ENCODE measurements at regions not wholly inside any gene's neighbourhood (a gene's known extent, or its start where the extent isn't known, plus 50 kb on each side); places are given as distances from the start of the nearest gene placed in this dataset.

- H3K9me3 ChIP-seq (ENCODE audit: control insufficient read depth, insufficient read depth, low read length): no peaks in the 10 kb centered on the region
- no peaks in the 10 kb centered on the region for H3K27me3 ChIP-seq (ENCODE audit: control insufficient read depth, insufficient read depth, low read length)
- no peaks in the 10 kb centered on the region for H3K4me1 ChIP-seq (ENCODE audit: control insufficient read depth, insufficient read depth, low read length)
- H3K27ac ChIP-seq (ENCODE audit: low read depth, low read length): no peak overlapping the region
- DNase-seq (ENCODE audit: low read depth in 4 of 6, low spot score in 6 of 6): no peak
- H3K4me3 ChIP-seq (ENCODE audit: low read depth, low read length): no peak overlapping the region
- 80% methylated on average over 5 of the region's 7 CpGs for whole genome bisulfite sequencing (ENCODE audit: insufficient coverage)
- no peaks in the 10 kb centered on the region for H3K36me3 ChIP-seq (ENCODE audit: control insufficient read depth, insufficient read depth, low read length)
Measured at GRCh38 chr5:7991125-7991821, 122.3 kb downstream of the MTRR start.

GRCh38 chr5:7995688-7996294, 126.8 kb downstream of the MTRR start:
- no peak overlapping the region for H3K27ac ChIP-seq (ENCODE audit: low read depth, low read length)
- no peak overlapping the region for H3K4me3 ChIP-seq (ENCODE audit: low read depth, low read length)
- no peaks in the 10 kb centered on the region for H3K27me3 ChIP-seq (ENCODE audit: control insufficient read depth, insufficient read depth, low read length)
- DNase-seq (ENCODE audit: low read depth in 4 of 6, low spot score in 6 of 6): no peak
- no peaks in the 10 kb centered on the region for H3K36me3 ChIP-seq (ENCODE audit: control insufficient read depth, insufficient read depth, low read length)
- H3K9me3 ChIP-seq (ENCODE audit: control insufficient read depth, insufficient read depth, low read length): no peaks in the 10 kb centered on the region
- WGBS (ENCODE audit: insufficient coverage): 84% methylated on average over 4 of the region's 9 CpGs
- H3K4me1 ChIP-seq (ENCODE audit: control insufficient read depth, insufficient read depth, low read length): no peaks in the 10 kb centered on the region

GRCh38 chr5:8005416-8005815, 136.5 kb downstream of the MTRR start:
- H3K4me1 ChIP-seq (ENCODE audit: control insufficient read depth, insufficient read depth, low read length): no peaks in the 10 kb centered on the region
- WGBS (ENCODE audit: insufficient coverage): 97% methylated on average over 2 of the region's 4 CpGs
- no peak overlapping the region for H3K27ac ChIP-seq (ENCODE audit: low read depth, low read length)
- no peak for DNase-seq (ENCODE audit: low read depth in 4 of 6, low spot score in 6 of 6)
- no peaks in the 10 kb centered on the region for H3K27me3 ChIP-seq (ENCODE audit: control insufficient read depth, insufficient read depth, low read length)
- H3K9me3 ChIP-seq (ENCODE audit: control insufficient read depth, insufficient read depth, low read length): no peaks in the 10 kb centered on the region
- H3K4me3 ChIP-seq (ENCODE audit: low read depth, low read length): no peak overlapping the region
- no peaks in the 10 kb centered on the region for H3K36me3 ChIP-seq (ENCODE audit: control insufficient read depth, insufficient read depth, low read length)

DNA sequence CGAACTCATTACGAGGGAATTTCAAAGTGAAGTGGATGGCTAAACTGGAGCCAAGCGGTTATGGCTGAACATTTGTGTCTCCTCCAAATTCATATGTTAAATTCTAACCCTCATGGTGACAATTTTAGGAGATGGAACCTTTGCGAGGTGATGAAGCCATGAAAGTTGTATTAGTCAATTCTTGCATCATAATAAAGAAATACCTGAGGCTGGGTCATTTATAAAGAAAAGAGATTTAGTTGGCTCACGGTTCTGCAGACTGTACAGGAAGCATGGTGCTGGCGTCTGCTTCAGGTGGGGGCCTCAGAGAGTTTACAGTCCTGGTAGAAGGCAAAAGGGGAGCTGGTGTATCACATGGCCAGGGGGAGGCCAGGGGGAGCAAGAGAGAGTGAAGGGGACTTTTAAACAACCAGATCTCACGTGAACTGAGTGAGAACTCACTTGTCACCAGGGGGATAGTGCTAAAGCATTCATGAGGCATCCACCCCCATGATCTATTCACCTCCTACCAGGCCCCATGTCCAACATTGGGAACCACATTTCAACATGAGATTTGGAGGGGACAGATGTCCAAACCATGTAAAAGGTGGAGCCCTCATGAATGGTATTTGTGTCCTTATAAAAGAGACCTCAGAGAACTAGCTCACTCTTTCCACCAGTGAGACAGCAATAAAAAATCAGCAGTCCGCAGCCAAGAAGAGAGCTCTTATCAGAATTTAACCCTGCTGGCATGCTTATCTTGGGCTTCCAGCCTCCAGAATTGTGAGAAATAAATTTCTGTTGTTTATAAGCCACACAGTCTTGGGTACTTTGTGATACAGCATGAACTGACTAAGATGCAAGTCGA, 143.4 kb downstream of the MTRR start:
- Histone ChIP-seq H3K27ac (ENCODE audit: low read depth, low read length) (no peak overlapping the region), H3K36me3 (ENCODE audit: control insufficient read depth, insufficient read depth, low read length) (no peaks in the 10 kb centered on the region), H3K9me3 (ENCODE audit: control insufficient read depth, insufficient read depth, low read length) (no peaks in the 10 kb centered on the region), H3K27me3 (ENCODE audit: control insufficient read depth, insufficient read depth, low read length) (no peaks in the 10 kb centered on the region), H3K4me1 (ENCODE audit: control insufficient read depth, insufficient read depth, low read length) (no peaks in the 10 kb centered on the region), H3K4me3 (ENCODE audit: low read depth, low read length) (no peak overlapping the region)
- WGBS (ENCODE audit: insufficient coverage): 90% methylated on average over 2 of the region's 9 CpGs
- DNase-seq (ENCODE audit: low read depth in 4 of 6, low spot score in 6 of 6): no peak

DNA sequence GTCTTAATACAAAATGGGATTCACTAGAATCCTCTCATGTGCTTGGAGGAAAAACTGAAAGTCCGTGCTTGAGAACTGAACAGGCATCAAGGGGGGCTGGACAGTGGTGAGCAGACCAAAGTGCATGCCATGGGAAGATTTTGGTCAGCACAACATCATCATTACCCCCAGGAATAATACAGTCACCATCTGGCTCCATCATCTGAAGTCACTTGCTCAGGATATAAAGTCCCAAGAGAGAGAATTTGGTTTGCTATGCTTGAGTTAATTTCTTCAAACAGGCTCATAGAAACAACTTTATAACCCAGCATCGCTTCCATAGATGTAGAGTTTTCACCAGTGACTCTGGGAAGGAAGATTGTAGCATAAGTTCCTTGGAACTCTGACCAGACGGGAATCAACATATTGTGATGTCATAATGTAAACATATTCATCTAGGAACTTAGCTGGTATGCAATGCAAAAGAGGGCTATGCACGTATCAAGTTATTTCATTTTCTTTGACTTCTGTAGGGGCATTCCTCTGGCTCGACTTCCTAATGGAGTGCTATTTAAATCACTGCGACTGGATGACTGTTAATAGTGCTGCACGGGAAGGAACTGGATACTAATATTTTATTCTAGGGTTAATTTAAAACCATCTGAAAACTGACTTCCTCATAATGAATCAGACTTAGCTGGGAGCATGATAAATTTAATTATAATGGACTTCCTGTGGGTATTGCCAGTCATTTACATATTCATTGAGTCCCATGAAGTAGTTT, 145.2 kb downstream of the MTRR start:
- peak in 1 of 6 donors; percentile 50 for DNase-seq (ENCODE audit: low read depth in 4 of 6, low spot score in 6 of 6)

GRCh38 chr5:8019719-8020218, 150.8 kb downstream of the MTRR start:
- DNase-seq (ENCODE audit: low read depth in 4 of 6, low spot score in 6 of 6): no peak
- Histone ChIP-seq H3K9me3 (ENCODE audit: control insufficient read depth, insufficient read depth, low read length) (no peaks in the 10 kb centered on the region), H3K27ac (ENCODE audit: low read depth, low read length) (no peak overlapping the region), H3K4me1 (ENCODE audit: control insufficient read depth, insufficient read depth, low read length) (no peaks in the 10 kb centered on the region), H3K36me3 (ENCODE audit: control insufficient read depth, insufficient read depth, low read length) (no peaks in the 10 kb centered on the region), H3K4me3 (ENCODE audit: low read depth, low read length) (no peak overlapping the region), H3K27me3 (ENCODE audit: control insufficient read depth, insufficient read depth, low read length) (no peaks in the 10 kb centered on the region)
- WGBS (ENCODE audit: insufficient coverage): no CpG with 5 or more reads among the region's 5 CpGs

More for the DNA sequence above, 145.2 kb downstream of the MTRR start:
- Histone ChIP-seq H3K36me3 (ENCODE audit: control insufficient read depth, insufficient read depth, low read length) (no peaks in the 10 kb centered on the region), H3K27ac (ENCODE audit: low read depth, low read length) (no peak overlapping the region), H3K4me1 (ENCODE audit: control insufficient read depth, insufficient read depth, low read length) (no peaks in the 10 kb centered on the region), H3K27me3 (ENCODE audit: control insufficient read depth, insufficient read depth, low read length) (no peaks in the 10 kb centered on the region), H3K4me3 (ENCODE audit: low read depth, low read length) (no peak overlapping the region), H3K9me3 (ENCODE audit: control insufficient read depth, insufficient read depth, low read length) (no peaks in the 10 kb centered on the region)
- 60% methylated on average over 2 of the region's 7 CpGs for WGBS (ENCODE audit: insufficient coverage)

GRCh38 chr5:8020861-8021514, 152.0 kb downstream of the MTRR start:
- no peak for DNase-seq (ENCODE audit: low read depth in 4 of 6, low spot score in 6 of 6)

GRCh38 chr5:8028243-8028642, 159.3 kb downstream of the MTRR start:
- no peaks in the 10 kb centered on the region for H3K27me3 ChIP-seq (ENCODE audit: control insufficient read depth, insufficient read depth, low read length)
- no CpG with 5 or more reads among the region's 2 CpGs for WGBS (ENCODE audit: insufficient coverage)
- H3K9me3 ChIP-seq (ENCODE audit: control insufficient read depth, insufficient read depth, low read length): no peaks in the 10 kb centered on the region

More at GRCh38 chr5:8020861-8021514, 152.0 kb downstream of the MTRR start:
- no peak overlapping the region for H3K4me3 ChIP-seq (ENCODE audit: low read depth, low read length)
- H3K9me3 ChIP-seq (ENCODE audit: control insufficient read depth, insufficient read depth, low read length): no peaks in the 10 kb centered on the region
- H3K27ac ChIP-seq (ENCODE audit: low read depth, low read length): no peak overlapping the region
- no peaks in the 10 kb centered on the region for H3K36me3 ChIP-seq (ENCODE audit: control insufficient read depth, insufficient read depth, low read length)
- H3K27me3 ChIP-seq (ENCODE audit: control insufficient read depth, insufficient read depth, low read length): no peaks in the 10 kb centered on the region
- no peaks in the 10 kb centered on the region for H3K4me1 ChIP-seq (ENCODE audit: control insufficient read depth, insufficient read depth, low read length)
- WGBS (ENCODE audit: insufficient coverage): 10% methylated on average over 2 of the region's 5 CpGs

DNA sequence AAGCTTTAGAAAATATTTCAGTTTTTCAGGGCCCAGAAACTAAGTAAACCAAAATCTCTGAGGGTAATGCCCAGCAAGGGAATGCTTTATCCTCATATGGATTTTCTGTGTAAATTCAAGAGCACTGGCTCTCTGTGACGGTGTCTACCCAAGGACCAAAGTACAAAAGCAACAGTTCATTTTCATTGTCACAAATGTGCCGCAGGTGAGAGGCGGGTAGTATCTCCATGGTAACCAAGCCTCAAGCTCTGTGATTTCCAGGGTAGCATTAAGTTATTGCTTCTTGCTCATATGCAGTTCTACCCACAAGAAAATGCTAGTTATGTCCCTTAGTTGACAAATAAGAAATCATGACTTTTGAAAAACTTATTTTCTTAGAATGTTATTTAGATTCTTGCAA, 164.3 kb downstream of the MTRR start:
- Histone ChIP-seq H3K9me3 (ENCODE audit: control insufficient read depth, insufficient read depth, low read length) (no peaks in the 10 kb centered on the region), H3K27ac (ENCODE audit: low read depth, low read length) (no peak overlapping the region), H3K4me1 (ENCODE audit: control insufficient read depth, insufficient read depth, low read length) (no peaks in the 10 kb centered on the region), H3K27me3 (ENCODE audit: control insufficient read depth, insufficient read depth, low read length) (no peaks in the 10 kb centered on the region), H3K36me3 (ENCODE audit: control insufficient read depth, insufficient read depth, low read length) (no peaks in the 10 kb centered on the region), H3K4me3 (ENCODE audit: low read depth, low read length) (no peak overlapping the region)
- DNase-seq (ENCODE audit: low read depth in 4 of 6, low spot score in 6 of 6): peak in 1 of 6 donors; percentile 53
- WGBS (ENCODE audit: insufficient coverage): 58% methylated on average over 3 of the region's 3 CpGs

More at GRCh38 chr5:8028243-8028642, 159.3 kb downstream of the MTRR start:
- H3K4me3 ChIP-seq (ENCODE audit: low read depth, low read length): no peak overlapping the region
- H3K36me3 ChIP-seq (ENCODE audit: control insufficient read depth, insufficient read depth, low read length): no peaks in the 10 kb centered on the region
- DNase-seq (ENCODE audit: low read depth in 4 of 6, low spot score in 6 of 6): no peak
- H3K27ac ChIP-seq (ENCODE audit: low read depth, low read length): no peak overlapping the region
- no peaks in the 10 kb centered on the region for H3K4me1 ChIP-seq (ENCODE audit: control insufficient read depth, insufficient read depth, low read length)

Measured in spinal cord (tissue), 9 donors.